ENCODE measurements at regions not wholly inside any gene's neighbourhood (a gene's known extent, or its start where the extent isn't known, plus 50 kb on each side); places are given as distances from the start of the nearest gene placed in this dataset.

DNA sequence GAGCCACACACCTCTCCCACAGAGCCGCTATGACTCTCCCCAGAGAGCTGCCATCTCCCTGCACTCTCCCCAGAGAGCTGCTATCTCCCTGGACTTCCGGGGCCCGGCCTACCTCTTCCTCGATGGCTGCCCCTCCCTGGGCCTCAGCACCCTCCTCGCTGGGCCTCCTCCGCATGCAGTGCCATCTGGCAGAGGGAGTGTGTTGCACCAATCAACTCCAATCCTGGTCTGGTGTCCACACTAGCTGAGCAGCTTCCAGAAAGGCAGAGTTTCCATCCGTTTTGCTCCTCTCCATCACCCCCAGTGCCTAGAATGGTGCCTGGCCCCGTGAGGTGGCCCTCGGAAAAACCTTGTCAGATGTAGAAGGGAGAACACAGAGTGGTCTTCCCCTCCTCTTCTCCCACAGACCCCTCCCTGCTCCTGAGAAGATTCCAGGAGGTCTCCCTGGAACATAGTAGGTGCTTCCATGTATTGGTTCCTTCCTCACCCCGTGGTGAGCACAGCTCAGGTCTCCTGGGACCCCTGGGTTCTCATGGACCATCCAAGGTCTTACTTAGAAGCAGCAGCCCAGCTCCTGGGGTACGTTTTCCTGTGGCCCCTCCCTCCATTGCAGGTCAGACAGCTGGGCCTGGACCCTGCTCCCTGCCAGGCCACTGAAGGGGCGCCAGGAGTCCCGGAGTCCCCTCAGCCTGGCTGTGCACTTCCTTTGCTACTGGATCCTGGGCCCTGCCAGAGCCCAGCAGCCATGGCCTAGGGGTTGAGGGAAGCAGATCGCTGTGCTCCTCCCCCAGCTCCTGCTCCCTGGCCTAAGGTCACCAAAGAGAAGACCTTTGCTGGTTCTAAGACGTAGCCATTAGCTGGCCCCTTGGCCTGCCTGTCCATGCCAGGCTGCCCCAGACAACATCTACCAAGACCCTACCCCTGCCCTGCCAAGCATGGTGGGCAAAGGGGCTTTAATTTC, 233.8 kb upstream of the GSE1 start:
- Histone ChIP-seq H3K27me3 (ENCODE audit: control insufficient read depth, extremely low read depth, insufficient read depth, low read length) (peaks cover 27% of the 10 kb centered on the region), H3K9ac (ENCODE audit: control insufficient read depth, extremely low read depth, insufficient read depth, low read length) (no peak overlapping the region), H3K36me3 (ENCODE audit: control insufficient read depth in 2 of 2, extremely low read depth in 1 of 2, insufficient read depth in 2 of 2, low read length in 2 of 2) (no peaks in the 10 kb centered on the region), H2AFZ (ENCODE audit: control insufficient read depth, low read length) (no peak overlapping the region), H3K9me3 (ENCODE audit: control insufficient read depth, low read depth, low read length) (no peaks in the 10 kb centered on the region), H3K27ac (ENCODE audit: control insufficient read depth, insufficient read depth, low read length) (no peak overlapping the region), H3K4me1 (ENCODE audit: control insufficient read depth, extremely low read depth, insufficient read depth, low read length) (peaks cover 11% of the 10 kb centered on the region), H4K20me1 (ENCODE audit: control insufficient read depth, extremely low read depth, insufficient read depth, low read length) (no peaks in the 10 kb centered on the region), H3K4me3 (ENCODE audit: control insufficient read depth in 2 of 3, extremely low read depth in 1 of 3, insufficient read depth in 2 of 3, low read depth in 1 of 3, low read length in 3 of 3) (no peak overlapping the region), H3K9me1 (ENCODE audit: control insufficient read depth, extremely low read depth, insufficient read depth, low read length) (no peaks in the 10 kb centered on the region), H3K79me2 (ENCODE audit: control insufficient read depth, insufficient read depth, low read length) (no peaks in the 10 kb centered on the region), H3K4me2 (ENCODE audit: control insufficient read depth, extremely low read depth, insufficient read depth, low read depth, low read length) (no peak overlapping the region)
- dilution Hi-C loops (cut with MboI; ENCODE audit: extremely low pct_ligation_motif_present, low sequenced_read_pairs) = no loop called here
- FAIRE-seq = no peak
- TF ChIP-seq, protein P1, sequence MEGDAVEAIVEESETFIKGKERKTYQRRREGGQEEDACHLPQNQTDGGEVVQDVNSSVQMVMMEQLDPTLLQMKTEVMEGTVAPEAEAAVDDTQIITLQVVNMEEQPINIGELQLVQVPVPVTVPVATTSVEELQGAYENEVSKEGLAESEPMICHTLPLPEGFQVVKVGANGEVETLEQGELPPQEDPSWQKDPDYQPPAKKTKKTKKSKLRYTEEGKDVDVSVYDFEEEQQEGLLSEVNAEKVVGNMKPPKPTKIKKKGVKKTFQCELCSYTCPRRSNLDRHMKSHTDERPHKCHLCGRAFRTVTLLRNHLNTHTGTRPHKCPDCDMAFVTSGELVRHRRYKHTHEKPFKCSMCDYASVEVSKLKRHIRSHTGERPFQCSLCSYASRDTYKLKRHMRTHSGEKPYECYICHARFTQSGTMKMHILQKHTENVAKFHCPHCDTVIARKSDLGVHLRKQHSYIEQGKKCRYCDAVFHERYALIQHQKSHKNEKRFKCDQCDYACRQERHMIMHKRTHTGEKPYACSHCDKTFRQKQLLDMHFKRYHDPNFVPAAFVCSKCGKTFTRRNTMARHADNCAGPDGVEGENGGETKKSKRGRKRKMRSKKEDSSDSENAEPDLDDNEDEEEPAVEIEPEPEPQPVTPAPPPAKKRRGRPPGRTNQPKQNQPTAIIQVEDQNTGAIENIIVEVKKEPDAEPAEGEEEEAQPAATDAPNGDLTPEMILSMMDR (optimal IDR thresholded peaks at IDR 0.05 in 1 of 3, IDR thresholded peaks at IDR 0.05 in 1 of 3, conservative IDR thresholded peaks at IDR 0.05 in 1 of 3; ENCODE audit: extremely low read depth in 1 of 3, insufficient read depth in 2 of 3, low read length in 3 of 3) = no peak
- no peak for TF ChIP-seq EZH2 (IDR thresholded peaks at IDR 0.05; ENCODE audit: low read length)
- DNase-seq (ENCODE audit: low read depth, low spot score) = no peak

GRCh38 chr16:85380002-85380395, 233.1 kb upstream of the GSE1 start:
- no peak for FAIRE-seq
- Histone ChIP-seq H3K9me3 (ENCODE audit: control insufficient read depth, low read depth, low read length) (no peaks in the 10 kb centered on the region), H3K4me3 (ENCODE audit: control insufficient read depth in 2 of 3, extremely low read depth in 1 of 3, insufficient read depth in 2 of 3, low read depth in 1 of 3, low read length in 3 of 3) (no peak overlapping the region), H3K4me2 (ENCODE audit: control insufficient read depth, extremely low read depth, insufficient read depth, low read depth, low read length) (no peak overlapping the region), H3K9ac (ENCODE audit: control insufficient read depth, extremely low read depth, insufficient read depth, low read length) (no peak overlapping the region), H3K27ac (ENCODE audit: control insufficient read depth, insufficient read depth, low read length) (no peak overlapping the region), H4K20me1 (ENCODE audit: control insufficient read depth, extremely low read depth, insufficient read depth, low read length) (no peaks in the 10 kb centered on the region), H3K79me2 (ENCODE audit: control insufficient read depth, insufficient read depth, low read length) (no peaks in the 10 kb centered on the region), H3K27me3 (ENCODE audit: control insufficient read depth, extremely low read depth, insufficient read depth, low read length) (peaks cover 27% of the 10 kb centered on the region), H2AFZ (ENCODE audit: control insufficient read depth, low read length) (no peak overlapping the region), H3K4me1 (ENCODE audit: control insufficient read depth, extremely low read depth, insufficient read depth, low read length) (peaks cover 18% of the 10 kb centered on the region), H3K9me1 (ENCODE audit: control insufficient read depth, extremely low read depth, insufficient read depth, low read length) (no peaks in the 10 kb centered on the region), H3K36me3 (ENCODE audit: control insufficient read depth in 2 of 2, extremely low read depth in 1 of 2, insufficient read depth in 2 of 2, low read length in 2 of 2) (no peaks in the 10 kb centered on the region)
- no peak for DNase-seq (ENCODE audit: low read depth, low spot score)
- dilution Hi-C loops (cut with MboI; ENCODE audit: extremely low pct_ligation_motif_present, low sequenced_read_pairs) = no loop called here
- TF ChIP-seq, protein P1 (optimal IDR thresholded peaks at IDR 0.05 in 1 of 3, IDR thresholded peaks at IDR 0.05 in 1 of 3, conservative IDR thresholded peaks at IDR 0.05 in 1 of 3; ENCODE audit: extremely low read depth in 1 of 3, insufficient read depth in 2 of 3, low read length in 3 of 3) = no peak
- TF ChIP-seq EZH2 (IDR thresholded peaks at IDR 0.05; ENCODE audit: low read length) = no peak
